22Rv1 (cell line): ENCODE measurements at regions not wholly inside any gene's neighbourhood (a gene's known extent, or its start where the extent isn't known, plus 50 kb on each side); places are given as distances from the start of the nearest gene placed in this dataset.

ENCODE experiments used
- CTCF ChIP-seq: fragments of 450-650 bp; IDR thresholded peaks from 2 replicates; pipeline ENCODE4 v1.5.1; 2017; ENCODE audit warnings: mild to moderate bottlenecking
- ZFX ChIP-seq: fragments of 450-650 bp; IDR thresholded peaks from 2 replicates; pipeline ENCODE4 v1.6.1; 2017; ENCODE audit warnings: antibody characterized with exemption, borderline replicate concordance

- TF ChIP-seq CTCF (no peak), ZFX (no peak)
Measured at GRCh38 chr13:80904386-80904785, 563.5 kb upstream of the SPRY2 start.
